HCT116 (cell line): ENCODE measurements at regions not wholly inside any gene's neighbourhood (a gene's known extent, or its start where the extent isn't known, plus 50 kb on each side); places are given as distances from the start of the nearest gene placed in this dataset.

Experiments
- ATAC-seq: fragments of 200-7000 bp; cut with Tn5 transposase; 2 replicates; pipeline ENCODE4 v1.9.1; 2020; ENCODE audit warnings: mild to moderate bottlenecking, moderate library complexity
- BruUV-seq: library from RNA; stranded (reverse); fragments of 400-500 nt; replicated peaks from 2 replicates; lab custom pipeline; 2021; lab: Mats Ljungman, UMichigan
- CTCF ChIA-PET: fragments of 300-600 bp; sonication (Branson Sonifier 250); formaldehyde crosslinking; loops from one replicate; lab custom pipeline; 2021; ENCODE audit warnings: antibody characterized with exemption; lab: Charles Lee
- POLR2A ChIA-PET: fragments of 300-600, 350-600 bp; sonication (Branson Sonifier 250); formaldehyde crosslinking; loops from one replicate; lab custom pipeline; 2021; ENCODE audit warnings: antibody characterized with exemption; lab: Charles Lee
- RAD21 ChIA-PET, 2 experiments: fragments of 300-600 bp; sonication (Branson Sonifier 250); formaldehyde crosslinking; loops; one replicate each; lab custom pipeline; 2023; ENCODE audit warnings: low total read pairs in 2 of 2; ENCODE audit not compliant: uncharacterized antibody in 2 of 2, unreplicated experiment in 2 of 2, low non-redundant PET in 1 of 2; lab: Charles Lee
- DNase-seq: peaks from one replicate; pipeline ENCODE4 v3.0.0-alpha.2; 2010; ENCODE audit warnings: low read depth, low spot score
- H2AFZ ChIP-seq: fragments of 200-600 bp; shearing (Covaris generic), sonication (generic); 2 replicates; pipeline ENCODE4 v1.6.1; 2017; ENCODE audit warnings: low read depth, mixed run types, mixed read lengths, antibody characterized with exemption, low read length; ENCODE audit not compliant: poor library complexity, severe bottlenecking
- H3K27ac ChIP-seq: 2 replicates; pipeline ENCODE4 v1.5.1; 2012; ENCODE audit warnings: low read depth, low read length
- H3K27me3 ChIP-seq: fragments of 200-600 bp; sonication (generic); 2 replicates; pipeline ENCODE4 v1.6.1; 2016; ENCODE audit warnings: mixed run types, low read length, mixed read lengths; ENCODE audit not compliant: insufficient read depth
- H3K36me3 ChIP-seq, 2 experiments: fragments of 200-500 bp in 1 of 2; fragments of 200-600 bp in 1 of 2; sonication (Bioruptor generic) in 1 of 2; sonication (generic) in 1 of 2; 2 replicates each; pipeline versions ENCODE4 v1.5.1 to v1.6.1; 2014 to 2016; ENCODE audit warnings: low read length in 2 of 2, inconsistent platforms in 1 of 2, mixed read lengths in 1 of 2, mixed run types in 1 of 2; ENCODE audit not compliant: insufficient read depth in 2 of 2, control insufficient read depth in 1 of 2
- H3K4me1 ChIP-seq, 2 experiments: fragments of 200-600 bp in 1 of 2; sonication (generic) in 1 of 2; 2 replicates each; pipeline versions ENCODE4 v1.5.1 to v1.6.1; 2012 to 2017; ENCODE audit warnings: low read length in 2 of 2, inconsistent platforms in 1 of 2, mild to moderate bottlenecking in 1 of 2, mixed read lengths in 1 of 2, mixed run types in 1 of 2, moderate library complexity in 1 of 2; ENCODE audit not compliant: insufficient read depth in 2 of 2, control insufficient read depth in 1 of 2
- H3K4me2 ChIP-seq: fragments of 200-600 bp; sonication (generic); 2 replicates; pipeline ENCODE4 v1.6.1; 2017; ENCODE audit warnings: mixed run types, low read length, mixed read lengths
- H3K4me3 ChIP-seq, 2 experiments: fragments of 200-600 bp in 1 of 2; sonication (generic) in 1 of 2; replicated peaks in 1 of 2; 2 replicates each; pipeline ENCODE4 v1.5.1; 2011 to 2016; ENCODE audit warnings: low read length in 2 of 2, control low read depth in 1 of 2, low read depth in 1 of 2, mild to moderate bottlenecking in 1 of 2, mixed read lengths in 1 of 2, mixed run types in 1 of 2
- H3K79me2 ChIP-seq: fragments of 200-600 bp; sonication (generic); 2 replicates; pipeline ENCODE4 v1.6.1; 2017; ENCODE audit warnings: mild to moderate bottlenecking, mixed run types, low read length, moderate library complexity, mixed read lengths; ENCODE audit not compliant: insufficient read depth
- H3K9ac ChIP-seq: fragments of 200-600 bp; sonication (generic); 2 replicates; pipeline ENCODE4 v1.6.1; 2016; ENCODE audit warnings: low read length, mixed read lengths
- H3K9me2 ChIP-seq: fragments of 200-600 bp; sonication (generic), shearing (Covaris generic); 2 replicates; pipeline ENCODE4 v1.6.1; 2017; ENCODE audit warnings: mixed run types, mild to moderate bottlenecking, moderate library complexity; ENCODE audit not compliant: insufficient read depth
- H3K9me3 ChIP-seq, 2 experiments: fragments of 200-500 bp in 1 of 2; fragments of 200-600 bp in 1 of 2; sonication (Bioruptor generic) in 1 of 2; sonication (generic) in 1 of 2; 2 replicates each; pipeline ENCODE4 v1.6.1; 2014 to 2017; ENCODE audit warnings: low read length in 2 of 2, mixed read lengths in 2 of 2, inconsistent platforms in 1 of 2, low read depth in 1 of 2, mild to moderate bottlenecking in 1 of 2, mixed run types in 1 of 2, moderate library complexity in 1 of 2; ENCODE audit not compliant: control insufficient read depth in 1 of 2, insufficient read depth in 1 of 2
- H4K20me1 ChIP-seq: fragments of 200-600 bp; sonication (generic), shearing (Covaris generic); 2 replicates; pipeline ENCODE4 v1.6.1; 2017; ENCODE audit warnings: mixed run types, mild to moderate bottlenecking, moderate library complexity; ENCODE audit not compliant: insufficient read depth
- ATF3 ChIP-seq: IDR thresholded peaks from 2 replicates; pipeline ENCODE4 v1.6.1; 2012
- CEBPB ChIP-seq: IDR thresholded peaks from 2 replicates; pipeline ENCODE4 v1.6.1; 2012; ENCODE audit warnings: low read depth
- EGR1 ChIP-seq: IDR thresholded peaks from 2 replicates; pipeline ENCODE4 v1.6.1; 2012; ENCODE audit warnings: low read depth
- EZH2 ChIP-seq: fragments of 200-600 bp; sonication (generic); IDR thresholded peaks from 2 replicates; pipeline ENCODE4 v1.6.1; 2017; ENCODE audit warnings: antibody characterized with exemption, mixed run types
- FOSL1 ChIP-seq: IDR thresholded peaks from 2 replicates; pipeline ENCODE4 v1.6.1; 2012; ENCODE audit warnings: low read depth
- MAX ChIP-seq: IDR thresholded peaks from 2 replicates; pipeline ENCODE4 v1.6.1; 2012
- POLR2A ChIP-seq: IDR thresholded peaks from 2 replicates; pipeline ENCODE4 v1.7.0; 2011; ENCODE audit warnings: borderline replicate concordance; ENCODE audit not compliant: insufficient read depth, insufficient read length; ENCODE audit errors: extremely low read depth
- POLR2AphosphoS5 ChIP-seq: IDR thresholded peaks from 2 replicates; pipeline ENCODE4 v1.6.1; 2011; ENCODE audit warnings: mild to moderate bottlenecking, low read depth, low read length, moderate library complexity
- RAD21 ChIP-seq: IDR thresholded peaks from 2 replicates; pipeline ENCODE4 v1.6.1; 2012; ENCODE audit warnings: low read depth, mild to moderate bottlenecking
- REST ChIP-seq: IDR thresholded peaks from 2 replicates; pipeline ENCODE4 v1.6.1; 2012; ENCODE audit warnings: low read depth
- SP1 ChIP-seq: IDR thresholded peaks from 2 replicates; pipeline ENCODE4 v1.6.1; 2012; ENCODE audit warnings: low read depth
- SRF ChIP-seq: IDR thresholded peaks from 2 replicates; pipeline ENCODE4 v1.6.1; 2012; ENCODE audit warnings: low read depth
- YY1 ChIP-seq: IDR thresholded peaks from 2 replicates; pipeline ENCODE4 v1.6.1; 2011; ENCODE audit warnings: low read length, low read depth, moderate library complexity, mild to moderate bottlenecking; ENCODE audit not compliant: insufficient replicate concordance; ENCODE audit errors: extremely low read depth
- ZBTB33 ChIP-seq: IDR thresholded peaks from 2 replicates; pipeline ENCODE4 v1.6.1; 2011; ENCODE audit warnings: mild to moderate bottlenecking, low read length, moderate library complexity; ENCODE audit not compliant: insufficient replicate concordance; ENCODE audit errors: extremely low read depth
- ZFX ChIP-seq: fragments of 450-650 bp; IDR thresholded peaks from 2 replicates; pipeline ENCODE4 v1.6.1; 2017
- intact Hi-C: fragments of 100-400 bp; cut with micrococcal nuclease; formaldehyde crosslinking; loops from 2 replicates; pipeline ENCODE4 v1.10.0; 2022

GRCh38 chr1:238458899-238459298 is 568.2 kb upstream of the ZP4 start:
- Histone ChIP-seq H3K4me2 (no peak overlapping the region), H3K4me1 (no peaks in the 10 kb centered on the region), H4K20me1 (no peaks in the 10 kb centered on the region), H3K9me3 (peaks cover 5 to 17% of the 10 kb centered on the region in 2 experiments; a peak in 3 of 4 replicates), H3K27ac (no peak overlapping the region), H2AFZ (no peak overlapping the region), H3K9ac (no peak overlapping the region), H3K27me3 (no peaks in the 10 kb centered on the region), H3K4me3 (no peak overlapping the region), H3K36me3 (no peaks in the 10 kb centered on the region), H3K9me2 (no peaks in the 10 kb centered on the region), H3K79me2 (no peaks in the 10 kb centered on the region)
- TF ChIP-seq EZH2 (no peak), SRF (no peak)
- ChIA-PET CTCF (no interaction called here), RAD21 (no interaction called here), POLR2A (no interaction called here)
- DNase-seq (no peak), ATAC-seq (no peak)
- no TSS peak for BruUV-seq
- intact Hi-C loops, result no loop called here

- ChIA-PET POLR2A (no interaction called here), CTCF (no interaction called here)
Observed at GRCh38 chr1:238457610-238458009, 566.9 kb upstream of the ZP4 start.

More at GRCh38 chr1:238457610-238458009, 566.9 kb upstream of the ZP4 start:
- H3K4me3 ChIP-seq, result no peak overlapping the region
- no TSS peak for BruUV-seq
- H3K9me3 ChIP-seq, result peaks cover 5 to 17% of the 10 kb centered on the region in 2 experiments; a peak in 3 of 4 replicates
- H3K27me3 ChIP-seq, result no peaks in the 10 kb centered on the region
- no peaks in the 10 kb centered on the region for H3K36me3 ChIP-seq
- H3K79me2 ChIP-seq, result no peaks in the 10 kb centered on the region
- H3K4me1 ChIP-seq, result no peaks in the 10 kb centered on the region
- H2AFZ ChIP-seq, result no peak overlapping the region
- no peak for DNase-seq
- intact Hi-C loops, result no loop called here
- no peak overlapping the region for H3K4me2 ChIP-seq
- H4K20me1 ChIP-seq, result no peaks in the 10 kb centered on the region
- TF ChIP-seq POLR2AphosphoS5 (no peak), POLR2A (no peak), REST (no peak), CEBPB (no peak), SP1 (no peak), EGR1 (no peak), YY1 (no peak), SRF (no peak), ATF3 (no peak), FOSL1 (no peak), MAX (no peak), RAD21 (no peak), ZFX (no peak), ZBTB33 (no peak)
- TF ChIP-seq, all 23 proteins: peak for 0
- no peak overlapping the region for H3K9ac ChIP-seq
- no peak overlapping the region for H3K27ac ChIP-seq
- ATAC-seq, result no peak
- no peaks in the 10 kb centered on the region for H3K9me2 ChIP-seq
- RAD21 ChIA-PET, result no interaction called here
